Osteocyte (in vitro differentiated cells): ENCODE measurements at regions not wholly inside any gene's neighbourhood (a gene's known extent, or its start where the extent isn't known, plus 50 kb on each side); places are given as distances from the start of the nearest gene placed in this dataset.

ENCODE experiments used
- DNase-seq: peaks from one replicate; pipeline ENCODE4 v3.0.0; 2021; ENCODE audit warnings: mixed read lengths; ENCODE audit not compliant: unreplicated experiment; ENCODE audit errors: extremely low spot score
- H3K27ac Mint-ChIP-seq: one replicate; pipeline ENCODE4 v1.8.0; 2021; ENCODE audit warnings: mild to moderate bottlenecking, mixed read lengths; ENCODE audit not compliant: unreplicated experiment
- H3K27me3 Mint-ChIP-seq: one replicate; pipeline ENCODE4 v1.8.0; 2021; ENCODE audit warnings: mixed read lengths; ENCODE audit not compliant: unreplicated experiment
- H3K36me3 Mint-ChIP-seq: one replicate; pipeline ENCODE4 v1.8.0; 2021; ENCODE audit warnings: mixed read lengths; ENCODE audit not compliant: unreplicated experiment
- H3K4me1 Mint-ChIP-seq: one replicate; pipeline ENCODE4 v1.8.0; 2021; ENCODE audit warnings: mixed read lengths; ENCODE audit not compliant: unreplicated experiment
- H3K4me3 Mint-ChIP-seq: one replicate; pipeline ENCODE4 v1.8.0; 2021; ENCODE audit warnings: mild to moderate bottlenecking, moderate library complexity, mixed read lengths; ENCODE audit not compliant: unreplicated experiment
- H3K9me3 Mint-ChIP-seq: one replicate; pipeline ENCODE4 v1.8.0; 2021; ENCODE audit warnings: mixed read lengths; ENCODE audit not compliant: unreplicated experiment
- CTCF ChIP-seq: fragments of 200-600 bp; sonication (generic); IDR thresholded peaks from 2 replicates; pipeline ENCODE4 v1.5.0; 2021; ENCODE audit warnings: antibody characterized with exemption, mild to moderate bottlenecking, moderate library complexity

GRCh38 chr1:193767886-193768285 is 581.5 kb upstream of the B3GALT2 start:
- Mint-ChIP-seq H3K27me3 (no peaks in the 10 kb centered on the region), H3K4me3 (no peak overlapping the region), H3K9me3 (no peaks in the 10 kb centered on the region), H3K36me3 (no peaks in the 10 kb centered on the region), H3K27ac (no peak overlapping the region), H3K4me1 (peaks cover 8% of the 10 kb centered on the region)
- DNase-seq = no peak
- TF ChIP-seq CTCF = no peak

- Mint-ChIP-seq H3K4me1 (peaks cover 10% of the 10 kb centered on the region), H3K27ac (no peak overlapping the region), H3K36me3 (no peaks in the 10 kb centered on the region), H3K27me3 (no peaks in the 10 kb centered on the region), H3K9me3 (no peaks in the 10 kb centered on the region), H3K4me3 (no peak overlapping the region)
- DNase-seq = no peak
- TF ChIP-seq CTCF = no peak
These were observed 579.9 kb upstream of the B3GALT2 start for GRCh38 chr1:193766329-193766728.

GRCh38 chr1:193763266-193763665 is 576.9 kb upstream of the B3GALT2 start:
- TF ChIP-seq CTCF = no peak
- Mint-ChIP-seq H3K27me3 (no peaks in the 10 kb centered on the region), H3K27ac (no peak overlapping the region), H3K4me3 (no peak overlapping the region), H3K9me3 (no peaks in the 10 kb centered on the region), H3K4me1 (peaks cover 10% of the 10 kb centered on the region), H3K36me3 (no peaks in the 10 kb centered on the region)
- DNase-seq = no peak

- Mint-ChIP-seq H3K9me3 (no peaks in the 10 kb centered on the region), H3K4me1 (peaks cover 10% of the 10 kb centered on the region)
These were observed 575.8 kb upstream of the B3GALT2 start for GRCh38 chr1:193762236-193762635.

GRCh38 chr1:193755441-193755840 is 569.0 kb upstream of the B3GALT2 start:
- H3K4me3 Mint-ChIP-seq = no peak overlapping the region
- no peak for TF ChIP-seq CTCF
- H3K27ac Mint-ChIP-seq = no peak overlapping the region
- no peaks in the 10 kb centered on the region for H3K4me1 Mint-ChIP-seq
- DNase-seq = no peak
- H3K9me3 Mint-ChIP-seq = peaks cover 9% of the 10 kb centered on the region
- no peaks in the 10 kb centered on the region for H3K27me3 Mint-ChIP-seq
- H3K36me3 Mint-ChIP-seq = peaks cover 3% of the 10 kb centered on the region

More at GRCh38 chr1:193762236-193762635, 575.8 kb upstream of the B3GALT2 start:
- no peak overlapping the region for H3K27ac Mint-ChIP-seq
- H3K27me3 Mint-ChIP-seq = no peaks in the 10 kb centered on the region
- TF ChIP-seq CTCF = no peak
- no peak overlapping the region for H3K4me3 Mint-ChIP-seq
- DNase-seq = no peak
- no peaks in the 10 kb centered on the region for H3K36me3 Mint-ChIP-seq
